Stimulated activated effector memory CD8-positive, alpha-beta T cell treated with anti-CD3 and anti-CD28 coated beads, Interleukin-12 subunit alpha, Interleukin-12 subunit beta, amount 100 ng/mL, for 72 hours (primary cell): ENCODE measurements at regions not wholly inside any gene's neighbourhood (a gene's known extent, or its start where the extent isn't known, plus 50 kb on each side); places are given as distances from the start of the nearest gene placed in this dataset.

ENCODE experiments used
- ATAC-seq: fragments of 150-1000 bp; cut with Tn5 transposase; 2 replicates; pipeline ENCODE4 v1.10.0; 2021
- DNase-seq, 2 donors: peaks; one replicate each; pipeline ENCODE4 v3.0.0; 2021 to 2022; ENCODE audit warnings: low spot score in 2 of 2
- H3K27ac Mint-ChIP-seq: one replicate; pipeline ENCODE4 v1.8.0; 2022; ENCODE audit warnings: mild to moderate bottlenecking, mixed read lengths
- H3K36me3 Mint-ChIP-seq: one replicate; pipeline ENCODE4 v1.8.0; 2022; ENCODE audit warnings: mild to moderate bottlenecking, mixed read lengths
- H3K4me1 Mint-ChIP-seq: one replicate; pipeline ENCODE4 v1.8.0; 2022; ENCODE audit warnings: mixed read lengths
- H3K4me3 Mint-ChIP-seq: one replicate; pipeline ENCODE4 v1.8.0; 2022; ENCODE audit warnings: mild to moderate bottlenecking, mixed read lengths
- H3K9me3 Mint-ChIP-seq: one replicate; pipeline ENCODE4 v1.8.0; 2022; ENCODE audit warnings: mixed read lengths

- H3K27ac Mint-ChIP-seq = peak overlapping the region; percentile 10
- H3K4me3 Mint-ChIP-seq = no peak overlapping the region
- H3K9me3 Mint-ChIP-seq = no peaks in the 10 kb centered on the region
- ATAC-seq (no peak), DNase-seq (no peak)
- peaks cover 14% of the 10 kb centered on the region for H3K36me3 Mint-ChIP-seq
- peaks cover 30% of the 10 kb centered on the region for H3K4me1 Mint-ChIP-seq
These were observed 232.9 kb upstream of the ID2 start for GRCh38 chr2:8448824-8449556.

GRCh38 chr2:8451273-8451672 is 230.6 kb upstream of the ID2 start:
- Mint-ChIP-seq H3K9me3 (no peaks in the 10 kb centered on the region), H3K4me1 (peaks cover 41% of the 10 kb centered on the region), H3K36me3 (peaks cover 25% of the 10 kb centered on the region), H3K4me3 (no peak overlapping the region), H3K27ac (peak overlapping the region; percentile 99)
- no peak for DNase-seq
- ATAC-seq = no peak

GRCh38 chr2:8452296-8452695 is 229.6 kb upstream of the ID2 start:
- Mint-ChIP-seq H3K4me1 (peaks cover 41% of the 10 kb centered on the region), H3K9me3 (no peaks in the 10 kb centered on the region), H3K27ac (peak overlapping the region; percentile 99), H3K4me3 (peak overlapping the region; percentile 78), H3K36me3 (peaks cover 22% of the 10 kb centered on the region)
- ATAC-seq (no peak), DNase-seq (no peak)

DNA sequence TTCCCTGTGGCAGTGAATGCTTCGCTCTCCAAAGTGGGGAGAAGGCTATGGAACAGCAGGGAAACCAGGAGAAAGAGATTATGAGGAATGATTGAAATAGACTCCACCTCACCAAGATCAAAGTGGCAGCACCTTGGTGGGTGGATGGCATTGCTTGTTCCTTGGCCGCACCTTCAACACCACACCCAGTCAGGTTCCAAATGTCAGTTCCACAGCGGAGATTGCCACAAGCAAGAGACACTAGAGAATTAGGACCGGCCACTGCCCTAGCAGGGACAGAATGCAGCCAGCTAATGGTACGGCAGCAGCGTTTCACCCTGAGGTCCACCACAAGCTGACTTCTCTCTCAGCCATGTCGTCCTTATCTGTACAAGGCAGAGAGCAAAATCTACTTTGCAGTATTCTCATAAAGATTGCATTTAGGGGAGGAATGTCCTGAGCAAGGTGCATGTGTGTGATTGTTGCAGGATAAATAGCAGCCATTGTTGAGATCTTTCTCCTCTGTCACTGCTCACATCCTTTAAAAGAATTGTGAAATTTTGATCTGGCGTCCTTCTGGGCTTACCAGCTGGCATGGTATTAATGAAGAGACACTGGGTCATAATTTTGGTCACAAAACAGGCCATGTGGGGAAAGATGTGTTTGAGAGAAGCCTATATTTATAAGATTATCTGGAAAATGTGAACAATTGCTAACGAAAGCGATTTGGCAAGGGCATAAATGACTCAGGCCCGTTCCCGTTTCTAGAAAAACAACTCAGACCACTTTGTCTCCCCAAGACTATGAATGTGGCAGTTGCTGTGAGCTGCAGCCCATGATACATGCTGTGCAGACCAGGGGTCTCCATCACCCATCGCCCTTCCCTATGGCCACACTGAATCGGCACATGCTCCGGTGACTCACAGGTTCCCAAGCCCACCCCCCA is 228.6 kb upstream of the ID2 start:
- H3K4me3 Mint-ChIP-seq = peak overlapping the region; percentile 78
- DNase-seq (no peak), ATAC-seq (peak; percentile 49)
- no peaks in the 10 kb centered on the region for H3K9me3 Mint-ChIP-seq
- peaks cover 50% of the 10 kb centered on the region for H3K4me1 Mint-ChIP-seq
- H3K27ac Mint-ChIP-seq = peak overlapping the region; percentile 99
- peaks cover 15% of the 10 kb centered on the region for H3K36me3 Mint-ChIP-seq

DNA sequence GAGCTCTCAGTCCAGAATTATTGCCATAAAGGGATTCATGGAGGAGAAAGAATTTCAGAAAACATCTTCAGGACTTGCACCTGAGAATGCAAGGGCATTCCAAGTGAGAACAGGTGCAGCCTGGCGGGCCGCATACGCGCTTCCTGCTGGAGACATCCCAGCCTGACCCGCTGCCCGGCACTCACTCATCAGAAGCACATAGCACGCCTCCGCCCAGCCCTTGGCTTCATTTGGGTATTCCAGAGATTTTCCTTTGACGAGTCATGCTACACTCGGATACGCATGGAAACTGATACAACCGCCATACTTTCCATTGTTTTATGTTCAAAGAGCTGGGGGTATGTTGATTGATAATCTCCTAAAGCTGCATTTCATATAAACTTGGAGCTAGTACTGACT is 228.0 kb upstream of the ID2 start:
- DNase-seq (no peak), ATAC-seq (no peak)
- Mint-ChIP-seq H3K9me3 (no peaks in the 10 kb centered on the region), H3K4me3 (peak overlapping the region; percentile 78), H3K27ac (peak overlapping the region; percentile 99), H3K36me3 (peaks cover 15% of the 10 kb centered on the region), H3K4me1 (peaks cover 57% of the 10 kb centered on the region)

DNA sequence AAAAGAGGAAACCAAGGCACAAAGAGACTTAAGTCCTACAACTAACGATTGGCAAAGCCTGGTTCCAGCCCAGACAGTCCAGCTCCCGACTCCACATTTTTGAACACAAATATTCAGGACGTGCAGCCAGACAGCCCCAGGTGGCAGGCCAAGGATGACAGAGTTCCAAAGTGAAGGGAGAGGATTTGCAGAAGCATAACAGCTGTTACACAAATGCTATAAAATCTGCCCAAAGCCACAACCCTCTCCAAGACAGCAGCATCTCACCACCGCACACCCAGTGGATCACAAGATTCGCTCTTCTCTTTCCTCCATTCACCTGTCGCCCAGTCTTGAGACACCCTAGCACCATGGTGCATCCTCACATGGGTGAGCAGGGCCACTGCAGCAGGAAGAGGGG is 227.1 kb upstream of the ID2 start:
- H3K4me1 Mint-ChIP-seq = peaks cover 66% of the 10 kb centered on the region
- ATAC-seq (no peak), DNase-seq (no peak)
- no peaks in the 10 kb centered on the region for H3K9me3 Mint-ChIP-seq
- peak overlapping the region; percentile 78 for H3K4me3 Mint-ChIP-seq
- peak overlapping the region; percentile 99 for H3K27ac Mint-ChIP-seq
- H3K36me3 Mint-ChIP-seq = peaks cover 17% of the 10 kb centered on the region

DNA sequence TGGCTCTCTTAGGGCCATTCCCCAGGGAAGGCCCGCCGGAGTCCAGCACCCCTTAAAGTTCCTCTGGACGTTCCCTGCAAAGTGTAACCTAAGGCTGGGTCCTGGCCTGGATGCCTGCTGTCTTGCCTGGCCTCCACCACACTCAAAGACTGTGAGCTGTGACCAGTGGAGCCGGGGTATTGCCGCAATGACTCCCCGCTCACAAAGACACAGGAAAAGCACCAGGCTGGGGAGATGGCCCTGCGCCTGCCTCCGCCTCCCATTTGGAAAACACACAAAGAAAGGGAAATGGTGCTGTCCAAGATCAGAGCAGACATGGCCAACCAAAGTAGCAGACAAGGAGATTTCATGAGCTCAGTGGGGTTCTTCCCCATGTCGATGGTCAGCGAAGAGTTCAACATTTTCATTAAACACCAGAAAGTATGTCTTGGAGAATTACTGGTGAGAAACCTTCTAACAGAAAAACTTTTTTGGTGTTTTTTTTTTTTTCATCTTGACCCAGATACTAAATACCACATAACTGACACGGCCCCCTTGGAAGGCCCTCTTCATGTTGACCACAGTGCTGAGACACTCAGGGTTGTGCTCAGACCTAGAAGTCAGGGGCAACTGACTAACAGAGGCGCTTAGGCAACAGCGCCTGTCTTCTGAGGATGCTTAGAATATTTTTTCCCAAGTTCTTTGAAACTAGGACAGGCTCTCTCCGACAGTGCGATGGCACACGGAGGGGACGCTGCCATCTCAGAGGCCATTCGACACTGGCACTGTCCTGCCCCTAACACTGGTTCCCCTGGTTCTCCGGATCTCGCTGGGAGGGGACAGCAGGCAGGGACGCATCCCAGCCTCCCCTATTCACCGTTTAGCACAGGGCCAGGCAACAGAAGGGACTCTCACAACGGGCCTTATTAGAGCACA is 226.4 kb upstream of the ID2 start:
- ATAC-seq (peak; percentile 87), DNase-seq (no peak)
- peaks cover 71% of the 10 kb centered on the region for H3K4me1 Mint-ChIP-seq
- H3K4me3 Mint-ChIP-seq = peak overlapping the region; percentile 78
- H3K9me3 Mint-ChIP-seq = no peaks in the 10 kb centered on the region
- peak overlapping the region; percentile 99 for H3K27ac Mint-ChIP-seq
- peaks cover 21% of the 10 kb centered on the region for H3K36me3 Mint-ChIP-seq

DNA sequence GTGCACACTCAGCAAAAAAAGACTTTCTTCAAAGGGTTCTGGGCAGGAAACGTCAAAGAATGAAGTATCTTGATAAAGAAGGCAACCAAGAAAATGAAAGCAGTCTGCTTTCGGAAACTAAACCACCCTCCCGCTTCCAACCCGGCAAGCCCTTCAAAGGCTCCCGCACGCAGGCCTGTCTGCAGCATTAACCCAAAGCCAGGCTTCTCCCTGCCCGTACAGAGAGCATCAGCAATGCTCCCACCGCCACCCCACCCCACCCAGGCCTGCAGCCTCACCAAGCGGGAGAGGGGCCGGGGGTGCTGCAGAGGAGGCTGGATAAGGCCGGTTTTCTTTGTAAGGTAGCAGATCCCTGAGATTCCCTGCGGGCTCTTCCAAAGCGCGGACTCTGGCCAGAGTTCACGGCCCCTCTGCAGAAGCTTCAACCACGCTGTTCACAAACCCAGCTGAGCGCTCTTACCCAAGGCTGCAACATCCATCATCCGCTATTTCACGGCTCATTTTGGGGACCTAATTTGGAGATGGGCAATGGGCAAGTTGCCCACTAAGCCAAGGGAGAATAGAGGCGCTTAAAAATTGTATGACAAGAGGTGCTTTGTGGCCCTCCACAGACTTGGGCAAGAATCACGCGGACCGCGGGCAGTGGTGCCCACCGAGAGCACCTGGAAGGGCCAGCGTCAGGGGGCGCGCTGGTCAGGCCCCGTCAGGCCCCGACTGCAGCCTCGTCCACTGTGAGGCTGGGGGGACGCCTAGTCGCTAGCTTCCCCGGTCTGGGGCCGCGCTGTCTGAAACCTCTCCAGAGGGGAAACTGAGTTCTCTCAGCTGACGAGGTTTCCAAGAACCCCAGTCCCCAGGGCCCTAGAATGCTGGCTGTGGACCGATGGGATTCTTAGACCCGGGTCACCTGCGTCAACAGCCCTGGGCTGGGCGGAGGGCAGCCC is 225.4 kb upstream of the ID2 start:
- Mint-ChIP-seq H3K4me3 (peak overlapping the region; percentile 78), H3K9me3 (no peaks in the 10 kb centered on the region), H3K36me3 (peaks cover 21% of the 10 kb centered on the region), H3K27ac (peak overlapping the region; percentile 99), H3K4me1 (peaks cover 79% of the 10 kb centered on the region)
- no peak for ATAC-seq
- DNase-seq = peak in 1 of 2 donors; percentile 63

GRCh38 chr2:8457092-8457481 is 224.8 kb upstream of the ID2 start:
- no peak for DNase-seq
- Mint-ChIP-seq H3K4me3 (peak overlapping the region; percentile 78), H3K9me3 (no peaks in the 10 kb centered on the region), H3K36me3 (peaks cover 21% of the 10 kb centered on the region), H3K4me1 (peaks cover 85% of the 10 kb centered on the region), H3K27ac (peak overlapping the region; percentile 99)
- peak; percentile 68 for ATAC-seq

DNA sequence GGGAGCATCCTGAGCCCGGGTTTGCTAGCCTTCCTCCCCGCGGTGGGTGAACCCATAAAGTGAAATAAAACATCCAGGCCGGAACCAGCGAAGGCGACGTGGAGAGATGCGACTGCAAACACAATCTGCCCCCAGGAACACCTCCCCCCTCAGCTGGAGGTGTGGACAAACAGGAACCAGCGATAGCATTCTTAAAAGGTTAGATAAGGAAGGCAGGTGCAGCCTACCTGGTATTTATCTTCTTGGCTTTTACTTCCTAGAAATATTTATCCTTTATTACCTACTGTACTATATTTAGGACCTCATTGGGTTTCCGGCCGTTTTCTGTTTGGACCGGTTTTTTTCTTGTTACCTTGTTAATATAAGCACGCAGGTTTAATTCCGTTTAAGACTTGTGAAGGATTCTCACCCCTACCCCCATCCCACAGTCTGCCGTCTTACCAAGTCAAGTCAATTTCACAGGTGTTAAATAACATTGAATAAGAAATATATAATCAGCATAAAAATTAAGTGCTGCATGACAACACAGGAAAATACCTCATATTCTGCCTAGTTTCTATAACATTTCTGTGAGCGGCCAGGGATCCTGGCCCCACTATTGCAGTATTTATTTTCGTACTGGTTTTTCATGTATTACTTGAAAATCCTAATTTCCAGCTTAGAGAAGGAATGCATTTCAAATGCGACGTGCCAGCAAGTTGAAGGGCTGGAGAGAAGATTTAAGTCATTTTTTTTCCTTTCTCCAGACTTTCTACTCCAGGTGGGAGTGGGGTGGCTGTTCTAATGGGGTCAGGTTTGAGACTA is 224.0 kb upstream of the ID2 start:
- Mint-ChIP-seq H3K9me3 (no peaks in the 10 kb centered on the region), H3K4me3 (peak overlapping the region; percentile 78), H3K27ac (peak overlapping the region; percentile 99), H3K4me1 (peaks cover 85% of the 10 kb centered on the region), H3K36me3 (peaks cover 29% of the 10 kb centered on the region)
- no peak for DNase-seq
- ATAC-seq = no peak

DNA sequence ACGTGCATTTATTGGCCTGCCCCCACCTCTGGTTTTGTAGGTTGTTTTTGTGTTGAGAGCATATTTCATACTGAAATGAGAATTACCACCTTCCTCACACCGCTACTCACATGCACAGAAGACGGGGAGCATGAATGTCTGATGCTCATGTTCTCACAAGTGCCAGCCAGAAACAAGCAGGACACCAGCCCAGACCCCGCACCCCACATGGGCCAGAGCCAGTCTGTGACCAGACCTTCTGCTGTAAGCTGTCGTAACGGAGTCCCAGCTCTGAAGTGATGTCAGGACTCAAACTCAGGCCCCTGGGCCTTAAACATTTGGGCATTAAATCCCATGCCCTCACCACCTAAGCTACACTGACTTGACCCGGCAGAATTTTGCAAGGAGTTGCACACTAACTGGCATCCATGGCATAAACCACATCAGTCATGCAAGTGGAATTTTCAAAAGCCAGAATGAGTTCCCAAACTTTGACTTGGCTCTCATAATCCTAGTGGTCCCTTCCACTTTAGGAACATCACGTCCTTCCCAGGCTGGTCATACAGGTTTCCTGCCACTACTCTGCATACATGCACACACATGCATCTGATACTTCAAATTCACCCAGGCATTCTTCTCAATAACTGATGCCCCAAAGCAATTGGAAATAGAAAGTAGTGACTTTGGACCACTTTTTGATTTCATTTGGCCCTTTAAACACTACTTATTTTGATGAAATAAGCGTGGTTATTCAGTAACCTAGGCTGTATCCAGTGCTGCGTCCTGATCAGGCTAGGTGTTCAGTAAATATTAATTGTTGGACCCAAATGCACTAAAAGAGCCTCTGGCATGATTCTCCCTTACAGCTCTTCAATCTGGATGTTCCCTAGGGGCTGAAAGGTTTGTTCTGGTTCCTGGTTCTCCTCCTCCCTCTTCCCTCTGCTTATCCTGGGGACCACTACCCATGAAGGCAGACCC is 223.1 kb upstream of the ID2 start:
- Mint-ChIP-seq H3K9me3 (no peaks in the 10 kb centered on the region), H3K27ac (peak overlapping the region; percentile 99), H3K4me1 (peaks cover 84% of the 10 kb centered on the region), H3K4me3 (peak overlapping the region; percentile 78), H3K36me3 (peaks cover 38% of the 10 kb centered on the region)
- no peak for ATAC-seq
- DNase-seq = no peak

GRCh38 chr2:8459474-8459873 is 222.4 kb upstream of the ID2 start:
- no peaks in the 10 kb centered on the region for H3K9me3 Mint-ChIP-seq
- H3K4me3 Mint-ChIP-seq = no peak overlapping the region
- no peak for ATAC-seq
- DNase-seq = no peak
- peaks cover 40% of the 10 kb centered on the region for H3K36me3 Mint-ChIP-seq
- H3K27ac Mint-ChIP-seq = peak overlapping the region; percentile 50
- H3K4me1 Mint-ChIP-seq = peaks cover 81% of the 10 kb centered on the region

DNA sequence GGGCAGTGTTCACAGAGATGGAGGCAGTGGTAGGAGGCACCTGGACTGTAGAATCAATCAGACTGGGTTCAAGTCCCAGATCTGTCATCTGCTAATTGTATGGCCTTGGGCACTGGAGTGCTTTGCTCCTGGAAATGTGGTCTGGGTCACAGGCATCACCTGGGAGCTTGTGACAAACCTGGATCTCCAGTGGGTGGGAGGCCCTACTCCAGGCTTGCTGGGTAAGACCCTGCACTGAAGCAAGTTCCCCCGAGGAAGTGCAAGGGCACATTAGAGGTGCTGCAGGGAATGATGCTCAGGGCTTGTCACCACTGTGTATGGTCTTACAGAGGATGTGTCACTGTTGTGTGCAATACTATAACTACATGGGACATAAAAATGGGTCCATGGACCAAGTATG is 220.5 kb upstream of the ID2 start:
- Mint-ChIP-seq H3K4me1 (peaks cover 75% of the 10 kb centered on the region), H3K9me3 (no peaks in the 10 kb centered on the region), H3K27ac (no peak overlapping the region), H3K4me3 (no peak overlapping the region), H3K36me3 (peaks cover 32% of the 10 kb centered on the region)
- DNase-seq = no peak
- ATAC-seq = no peak
